ENCODE measurements at regions not wholly inside any gene's neighbourhood (a gene's known extent, or its start where the extent isn't known, plus 50 kb on each side); places are given as distances from the start of the nearest gene placed in this dataset.

DNA sequence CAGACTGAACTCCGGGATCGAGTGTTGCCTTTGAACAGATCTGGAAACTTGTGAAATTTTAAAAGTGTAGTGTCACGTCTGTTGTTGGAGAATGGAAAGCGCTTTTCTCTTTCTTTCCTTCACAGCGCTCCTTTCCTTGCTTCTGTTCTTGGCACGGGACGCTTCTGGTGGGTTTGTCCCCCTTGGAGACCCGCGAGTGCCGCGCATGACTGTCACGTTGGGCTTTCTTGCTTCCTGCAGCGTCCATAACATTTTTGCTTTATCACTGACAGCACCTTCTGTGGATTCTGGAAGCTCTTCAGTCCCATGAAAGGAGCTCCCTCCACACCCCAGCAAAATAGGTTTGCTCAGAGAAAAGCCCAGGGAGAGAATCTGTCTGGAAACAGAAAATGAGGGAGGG, 193.0 kb upstream of the TMEM132C start:
- no peak for DNase-seq
- no peak overlapping the region for H3K4me3 ChIP-seq (ENCODE audit: low read depth, low read length)
- H3K27me3 ChIP-seq (ENCODE audit: insufficient read depth, low read depth, severe bottlenecking), result no peaks in the 10 kb centered on the region
- no peaks in the 10 kb centered on the region for H3K36me3 ChIP-seq
- TF ChIP-seq, protein P1, sequence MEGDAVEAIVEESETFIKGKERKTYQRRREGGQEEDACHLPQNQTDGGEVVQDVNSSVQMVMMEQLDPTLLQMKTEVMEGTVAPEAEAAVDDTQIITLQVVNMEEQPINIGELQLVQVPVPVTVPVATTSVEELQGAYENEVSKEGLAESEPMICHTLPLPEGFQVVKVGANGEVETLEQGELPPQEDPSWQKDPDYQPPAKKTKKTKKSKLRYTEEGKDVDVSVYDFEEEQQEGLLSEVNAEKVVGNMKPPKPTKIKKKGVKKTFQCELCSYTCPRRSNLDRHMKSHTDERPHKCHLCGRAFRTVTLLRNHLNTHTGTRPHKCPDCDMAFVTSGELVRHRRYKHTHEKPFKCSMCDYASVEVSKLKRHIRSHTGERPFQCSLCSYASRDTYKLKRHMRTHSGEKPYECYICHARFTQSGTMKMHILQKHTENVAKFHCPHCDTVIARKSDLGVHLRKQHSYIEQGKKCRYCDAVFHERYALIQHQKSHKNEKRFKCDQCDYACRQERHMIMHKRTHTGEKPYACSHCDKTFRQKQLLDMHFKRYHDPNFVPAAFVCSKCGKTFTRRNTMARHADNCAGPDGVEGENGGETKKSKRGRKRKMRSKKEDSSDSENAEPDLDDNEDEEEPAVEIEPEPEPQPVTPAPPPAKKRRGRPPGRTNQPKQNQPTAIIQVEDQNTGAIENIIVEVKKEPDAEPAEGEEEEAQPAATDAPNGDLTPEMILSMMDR (IDR thresholded peaks at IDR 0.05; ENCODE audit: low read depth, low read length), result no peak
- no peak overlapping the region for H3K27ac ChIP-seq
- peaks cover 3% of the 10 kb centered on the region for H3K9me3 ChIP-seq (ENCODE audit: severe bottlenecking)

DNA sequence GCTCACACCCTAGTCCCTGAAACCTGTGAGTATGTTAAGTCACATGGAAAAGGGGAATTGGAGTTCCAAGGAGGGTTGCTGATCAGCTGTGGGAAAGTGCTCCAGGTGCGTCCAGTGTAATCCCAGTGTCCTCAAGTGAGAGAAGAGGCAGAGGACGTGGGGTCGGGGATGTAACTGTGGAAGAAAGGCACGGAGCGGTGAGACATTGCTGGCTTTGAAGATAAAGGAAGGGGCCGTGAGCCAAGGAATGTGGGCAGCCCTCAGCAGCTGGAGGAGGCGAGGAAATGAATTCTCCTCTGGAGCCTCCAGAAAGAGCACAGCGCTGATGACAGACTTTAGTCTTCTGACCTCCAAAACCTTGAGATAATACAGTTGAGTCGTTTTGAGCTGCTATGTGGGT, 191.6 kb upstream of the TMEM132C start:
- no peak overlapping the region for H3K27ac ChIP-seq
- H3K27me3 ChIP-seq (ENCODE audit: insufficient read depth, low read depth, severe bottlenecking), result no peaks in the 10 kb centered on the region
- no peak for DNase-seq
- TF ChIP-seq, protein P1 (IDR thresholded peaks at IDR 0.05; ENCODE audit: low read depth, low read length), result no peak
- peaks cover 3% of the 10 kb centered on the region for H3K9me3 ChIP-seq (ENCODE audit: severe bottlenecking)
- H3K4me3 ChIP-seq (ENCODE audit: low read depth, low read length), result no peak overlapping the region
- H3K36me3 ChIP-seq, result no peaks in the 10 kb centered on the region

DNA sequence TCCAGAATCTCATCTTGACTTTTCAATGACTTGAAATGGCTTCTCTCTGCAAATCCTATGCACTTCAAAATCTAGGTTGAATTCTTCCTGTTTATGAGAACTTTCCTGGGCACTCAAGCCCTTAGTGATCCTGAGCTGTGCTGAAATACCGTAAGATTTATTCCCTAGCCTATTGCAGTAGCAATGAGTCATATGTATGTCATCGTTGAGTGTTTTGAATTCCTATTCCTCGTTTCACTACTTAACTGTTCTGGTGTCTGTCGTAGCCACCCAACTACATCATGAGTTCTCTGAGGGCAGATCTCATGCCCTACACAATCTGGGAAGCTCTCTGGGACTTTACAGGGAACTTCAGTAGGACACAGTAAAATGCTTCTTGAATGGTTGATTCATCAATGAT, 190.8 kb upstream of the TMEM132C start:
- DNase-seq, result no peak
- H3K9me3 ChIP-seq (ENCODE audit: severe bottlenecking), result peaks cover 3% of the 10 kb centered on the region

GRCh38 chr12:128077211-128077916, 189.6 kb upstream of the TMEM132C start:
- no peak overlapping the region for H3K27ac ChIP-seq
- no peak for DNase-seq

More for the DNA sequence above, 190.8 kb upstream of the TMEM132C start:
- H3K27me3 ChIP-seq (ENCODE audit: insufficient read depth, low read depth, severe bottlenecking), result no peaks in the 10 kb centered on the region
- H3K36me3 ChIP-seq, result no peaks in the 10 kb centered on the region
- TF ChIP-seq, protein P1 (IDR thresholded peaks at IDR 0.05; ENCODE audit: low read depth, low read length), result no peak
- H3K27ac ChIP-seq, result no peak overlapping the region
- H3K4me3 ChIP-seq (ENCODE audit: low read depth, low read length), result no peak overlapping the region

DNA sequence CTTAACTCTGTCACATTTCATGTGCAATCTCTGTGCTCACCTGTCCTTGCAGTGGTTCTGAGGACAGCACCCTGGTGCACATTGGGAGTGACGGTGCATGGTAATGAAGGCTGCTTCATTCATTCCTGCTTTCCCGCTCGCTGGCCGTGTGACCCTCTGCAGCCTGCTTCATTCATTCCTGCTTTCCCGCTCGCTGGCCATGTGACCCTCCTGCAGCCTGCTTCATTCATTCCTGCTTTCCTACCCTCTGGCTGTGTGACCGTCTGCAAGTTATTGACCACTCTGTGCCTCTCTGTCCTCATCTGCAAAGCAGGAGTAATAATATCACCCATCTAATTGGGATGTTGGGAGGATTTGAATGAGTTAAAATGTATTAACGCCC, 189.1 kb upstream of the TMEM132C start:
- TF ChIP-seq, protein P1 (IDR thresholded peaks at IDR 0.05; ENCODE audit: low read depth, low read length), result no peak
- Histone ChIP-seq H3K4me3 (ENCODE audit: low read depth, low read length) (no peak overlapping the region), H3K27ac (no peak overlapping the region), H3K36me3 (no peaks in the 10 kb centered on the region), H3K27me3 (ENCODE audit: insufficient read depth, low read depth, severe bottlenecking) (no peaks in the 10 kb centered on the region), H3K9me3 (ENCODE audit: severe bottlenecking) (peaks cover 3% of the 10 kb centered on the region)
- no peak for DNase-seq

More at GRCh38 chr12:128077211-128077916, 189.6 kb upstream of the TMEM132C start:
- H3K4me3 ChIP-seq (ENCODE audit: low read depth, low read length), result no peak overlapping the region
- peaks cover 3% of the 10 kb centered on the region for H3K9me3 ChIP-seq (ENCODE audit: severe bottlenecking)
- TF ChIP-seq, protein P1 (IDR thresholded peaks at IDR 0.05; ENCODE audit: low read depth, low read length), result no peak
- no peaks in the 10 kb centered on the region for H3K27me3 ChIP-seq (ENCODE audit: insufficient read depth, low read depth, severe bottlenecking)
- H3K36me3 ChIP-seq, result no peaks in the 10 kb centered on the region
